Lung (tissue), 11 donors: ENCODE measurements at regions not wholly inside any gene's neighbourhood (a gene's known extent, or its start where the extent isn't known, plus 50 kb on each side); places are given as distances from the start of the nearest gene placed in this dataset.
"Not testable (repeated sequence)": the region's sequence is repeated elsewhere in the genome, so short reads cannot be mapped to it uniquely, and the experiment has no call there.

ENCODE experiments used
- ATAC-seq: fragments of 200-7000 bp; cut with Tn5 transposase; one replicate; pipeline ENCODE4 v1.9.1; 2020; ENCODE audit warnings: moderate number of reproducible peaks; ENCODE audit not compliant: insufficient read depth, low FRiP score
- DNase-seq, 3 donors: peaks; one replicate each; pipeline ENCODE4 v3.0.0-alpha.2; 2013 to 2017
- H3K27ac ChIP-seq, 2 donors: one replicate each; pipeline ENCODE4 v1.5.1; 2013; ENCODE audit warnings: mild to moderate bottlenecking in 2 of 2, moderate library complexity in 2 of 2, control low read depth in 1 of 2, inconsistent platforms in 1 of 2, low read depth in 1 of 2, low read length in 1 of 2
- H3K27me3 ChIP-seq, 3 donors: one replicate each; pipeline ENCODE4 v1.5.1; 2013; ENCODE audit warnings: low read length in 2 of 3; ENCODE audit not compliant: control insufficient read depth in 3 of 3, insufficient read depth in 3 of 3
- H3K36me3 ChIP-seq, 4 donors: one replicate each; pipeline ENCODE4 v1.5.1; 2013; ENCODE audit warnings: low read length in 4 of 4, mild to moderate bottlenecking in 1 of 4, moderate library complexity in 1 of 4; ENCODE audit not compliant: control insufficient read depth in 4 of 4, insufficient read depth in 4 of 4
- H3K4me1 ChIP-seq, 5 donors: one replicate each; pipeline ENCODE4 v1.5.1; 2013; ENCODE audit warnings: low read length in 5 of 5, mild to moderate bottlenecking in 2 of 5, moderate library complexity in 1 of 5; ENCODE audit not compliant: control insufficient read depth in 5 of 5, insufficient read depth in 5 of 5
- H3K4me3 ChIP-seq: one replicate; pipeline ENCODE4 v1.5.1; 2013; ENCODE audit warnings: mild to moderate bottlenecking, control low read depth, moderate library complexity
- H3K9ac ChIP-seq, 2 donors: one replicate each; pipeline ENCODE4 v1.5.1; 2013; ENCODE audit warnings: low read length in 2 of 2, control low read depth in 1 of 2; ENCODE audit not compliant: insufficient read depth in 1 of 2
- H3K9me3 ChIP-seq, 4 donors: one replicate each; pipeline ENCODE4 v1.5.1; 2013; ENCODE audit warnings: low read length in 3 of 4, mild to moderate bottlenecking in 1 of 4, moderate library complexity in 1 of 4; ENCODE audit not compliant: control insufficient read depth in 4 of 4, insufficient read depth in 3 of 4
- WGBS, 2 donors: extraction: QIAGEN DNeasy Blood & Tissue Kit; methylation state at CpG; one replicate each; pipeline ENCODE4 v1.1.7; 2013; 5-methylcytosine and 5-hydroxymethylcytosine counted together
- TF ChIP-seq, protein P1 (sequence below): IDR thresholded peaks from 2 replicates; pipeline ENCODE4 v1.5.1; 2012; ENCODE audit warnings: mild to moderate bottlenecking; ENCODE audit errors: control extremely low read depth, extremely low read depth
- donor health status: control.
- donor health status: control.
- donor health status: Bipolar disorder and iron deficiency.
- donor health status: healthy.
- donor health status: DM: yes; HTN: yes; CAD: no.

DNA sequence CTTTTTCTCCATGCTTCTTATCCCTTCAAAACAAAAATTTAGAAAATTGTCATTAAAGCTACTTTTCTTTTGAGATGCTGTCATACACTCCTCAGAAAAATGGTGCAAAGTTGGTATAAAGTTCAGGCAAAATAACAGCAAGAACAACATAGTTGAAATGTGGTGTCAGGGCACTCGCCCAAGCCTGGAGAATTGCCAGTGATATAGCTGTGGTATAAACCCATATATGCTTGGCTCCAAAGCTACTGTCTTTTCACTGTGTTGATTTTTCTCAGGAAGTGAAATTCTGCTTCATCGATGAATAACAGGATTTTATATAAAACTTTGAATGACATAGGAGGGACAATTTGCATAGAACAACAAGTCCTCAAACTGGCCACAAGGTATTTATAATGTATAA is 2532.9 kb downstream of the PCDH9 start:
- H3K9me3 ChIP-seq, result no peaks in the 10 kb centered on the region
- no peak overlapping the region for H3K9ac ChIP-seq
- DNase-seq, result peak; percentile 20 to 30 (median 22)
- no peak overlapping the region for H3K27ac ChIP-seq
- no peak for ATAC-seq
- TF ChIP-seq, protein P1, sequence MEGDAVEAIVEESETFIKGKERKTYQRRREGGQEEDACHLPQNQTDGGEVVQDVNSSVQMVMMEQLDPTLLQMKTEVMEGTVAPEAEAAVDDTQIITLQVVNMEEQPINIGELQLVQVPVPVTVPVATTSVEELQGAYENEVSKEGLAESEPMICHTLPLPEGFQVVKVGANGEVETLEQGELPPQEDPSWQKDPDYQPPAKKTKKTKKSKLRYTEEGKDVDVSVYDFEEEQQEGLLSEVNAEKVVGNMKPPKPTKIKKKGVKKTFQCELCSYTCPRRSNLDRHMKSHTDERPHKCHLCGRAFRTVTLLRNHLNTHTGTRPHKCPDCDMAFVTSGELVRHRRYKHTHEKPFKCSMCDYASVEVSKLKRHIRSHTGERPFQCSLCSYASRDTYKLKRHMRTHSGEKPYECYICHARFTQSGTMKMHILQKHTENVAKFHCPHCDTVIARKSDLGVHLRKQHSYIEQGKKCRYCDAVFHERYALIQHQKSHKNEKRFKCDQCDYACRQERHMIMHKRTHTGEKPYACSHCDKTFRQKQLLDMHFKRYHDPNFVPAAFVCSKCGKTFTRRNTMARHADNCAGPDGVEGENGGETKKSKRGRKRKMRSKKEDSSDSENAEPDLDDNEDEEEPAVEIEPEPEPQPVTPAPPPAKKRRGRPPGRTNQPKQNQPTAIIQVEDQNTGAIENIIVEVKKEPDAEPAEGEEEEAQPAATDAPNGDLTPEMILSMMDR, result no peak
- no peak overlapping the region for H3K4me3 ChIP-seq
- H3K36me3 ChIP-seq, result no peaks in the 10 kb centered on the region
- no peaks in the 10 kb centered on the region for H3K4me1 ChIP-seq
- 55 to 73% methylated on average over 2 of the region's 2 CpGs for WGBS, 2 donors
- H3K27me3 ChIP-seq, result no peaks in the 10 kb centered on the region

DNA sequence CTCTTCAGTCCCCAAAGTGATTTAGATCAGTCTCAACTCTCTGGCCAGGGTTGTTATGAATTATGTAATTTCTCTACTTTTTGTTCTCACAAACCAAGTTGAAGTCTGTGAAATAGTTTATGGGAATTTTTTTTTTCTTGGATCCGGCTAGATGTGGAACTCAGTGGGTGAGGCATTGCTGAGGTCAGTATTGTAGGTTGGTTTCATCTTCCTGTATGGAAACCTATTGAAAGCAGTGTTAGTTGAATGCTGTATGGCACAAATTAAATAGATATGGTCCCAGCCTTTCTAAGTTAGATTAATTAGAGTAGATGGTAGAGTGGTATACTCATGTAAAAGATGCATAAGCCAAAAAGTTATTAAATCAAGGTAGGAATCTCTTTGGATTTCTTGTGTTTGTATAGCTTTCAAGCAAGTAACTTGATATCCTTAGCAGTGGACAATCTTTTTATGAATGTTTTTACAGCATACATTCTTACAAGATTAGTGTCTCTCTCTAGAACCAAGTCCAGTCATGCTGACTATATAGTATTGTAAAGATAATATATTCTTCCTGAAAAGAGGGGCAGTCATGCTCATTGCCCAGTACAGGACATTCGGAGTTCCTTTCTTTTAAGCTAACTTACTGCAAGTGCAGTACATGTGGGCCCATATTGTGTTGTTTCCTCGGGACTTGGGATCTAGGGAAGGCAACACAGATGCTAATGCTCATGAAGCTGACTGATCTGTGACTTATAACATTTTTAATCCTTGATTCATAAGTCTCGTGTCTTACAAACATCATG is 2541.1 kb downstream of the PCDH9 start:
- Histone ChIP-seq H3K27me3 (no peaks in the 10 kb centered on the region), H3K27ac (no peak overlapping the region), H3K9ac (no peak overlapping the region), H3K4me1 (no peaks in the 10 kb centered on the region), H3K4me3 (no peak overlapping the region), H3K9me3 (no peaks in the 10 kb centered on the region), H3K36me3 (no peaks in the 10 kb centered on the region)
- ATAC-seq (no peak), DNase-seq (no peak)
- WGBS, 2 donors, result 86 to 90% methylated on average over 4 of the region's 4 CpGs
- TF ChIP-seq, protein P1, result no peak

DNA sequence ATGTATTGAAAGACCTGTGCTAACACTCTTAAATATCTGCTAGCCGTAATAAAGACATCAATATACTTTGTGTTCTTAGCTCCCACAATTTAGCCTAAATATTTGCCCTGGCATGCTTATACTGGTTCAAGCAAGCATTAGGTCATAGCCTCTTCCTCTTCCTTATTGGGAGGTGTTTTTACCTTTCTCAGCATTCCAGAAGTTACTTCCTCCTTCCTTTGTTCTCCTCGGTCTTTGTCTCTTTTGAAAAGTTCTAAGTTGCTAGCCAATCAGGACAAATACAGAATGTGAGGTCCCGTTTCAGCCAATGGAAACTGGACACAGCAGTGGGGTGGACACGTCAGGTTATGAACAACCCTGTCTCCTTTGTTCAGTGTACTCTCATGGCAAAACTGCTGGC is 2543.6 kb downstream of the PCDH9 start:
- DNase-seq, H3K9me3 ChIP-seq, H3K4me1 ChIP-seq, H3K4me3 ChIP-seq, H3K36me3 ChIP-seq, H3K9ac ChIP-seq, H3K27ac ChIP-seq, H3K27me3 ChIP-seq, ATAC-seq: not testable (repeated sequence)
- WGBS, 2 donors, result 74 to 87% methylated on average over 4 of the region's 4 CpGs

DNA sequence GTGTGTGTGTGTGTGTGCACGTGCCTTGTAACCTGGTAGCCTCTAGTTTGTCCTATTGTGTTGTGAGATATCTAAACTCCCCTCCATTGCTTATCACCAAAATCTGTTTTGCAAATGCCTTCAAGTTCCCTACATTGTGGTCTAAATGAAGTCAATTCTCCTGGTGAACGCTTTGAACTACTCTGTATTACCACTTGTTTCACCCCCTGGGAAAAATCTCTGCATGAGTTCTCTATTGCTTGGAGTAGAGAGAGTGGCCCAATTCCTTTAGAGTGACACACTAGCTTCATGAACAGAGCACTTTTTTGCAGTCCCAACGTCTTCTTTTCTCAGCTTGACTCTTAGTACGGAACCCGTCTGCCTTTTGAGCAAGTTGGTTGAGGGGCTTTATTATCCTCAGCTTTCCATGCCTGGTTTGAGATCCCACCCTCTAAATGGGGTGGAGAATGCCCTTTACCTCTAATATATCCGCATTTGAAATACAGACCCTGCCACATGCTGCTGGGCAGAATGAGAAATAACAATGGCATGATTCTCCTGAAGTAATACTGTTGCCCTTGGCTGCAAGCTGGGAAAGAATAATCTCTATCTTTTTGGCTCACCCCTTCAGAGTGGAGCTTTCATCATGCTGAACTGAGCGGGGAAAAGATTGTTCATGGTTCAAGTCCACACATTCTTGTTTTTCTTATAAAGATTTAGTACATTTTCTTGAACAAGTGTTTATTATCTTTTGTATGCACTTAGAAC is 2545.3 kb downstream of the PCDH9 start:
- Histone ChIP-seq H3K4me3 (no peak overlapping the region), H3K4me1 (no peaks in the 10 kb centered on the region), H3K9ac (no peak overlapping the region), H3K27me3 (no peaks in the 10 kb centered on the region), H3K27ac (no peak overlapping the region), H3K36me3 (no peaks in the 10 kb centered on the region), H3K9me3 (peaks cover 0 to 2% (median 0%) of the 10 kb centered on the region in 4 donors)
- DNase-seq (no peak), ATAC-seq (no peak)
- TF ChIP-seq, protein P1, result no peak
- 60 to 68% methylated on average over 7 of the region's 7 CpGs for WGBS, 2 donors
